HepG2 (cell line): ENCODE measurements at regions not wholly inside any gene's neighbourhood (a gene's known extent, or its start where the extent isn't known, plus 50 kb on each side); places are given as distances from the start of the nearest gene placed in this dataset.

Source experiments
- ATAC-seq: fragments of 200-7000 bp; cut with Tn5 transposase; 3 replicates; pipeline ENCODE4 v1.9.1; 2020; ENCODE audit warnings: mild to moderate bottlenecking, moderate library complexity
- BruUV-seq: library from RNA; stranded (reverse); fragments of 400-500 nt; replicated peaks from 2 replicates; lab custom pipeline; 2021; lab: Mats Ljungman, UMichigan
- CTCF ChIA-PET: fragments of 300-600 bp; formaldehyde crosslinking; extraction: SDS; loops from one replicate; lab custom pipeline; 2021; ENCODE audit warnings: low total read pairs, inconsistent platforms, low intra/inter-chr PET ratio; lab: Yijun Ruan, JAX
- POLR2A ChIA-PET: fragments of 350-600 bp; sonication (Branson Sonifier 250); formaldehyde crosslinking; loops from one replicate; lab custom pipeline; 2020; ENCODE audit warnings: antibody characterized with exemption, inconsistent platforms; lab: Yijun Ruan, JAX
- DNase-seq: peaks from one replicate; pipeline ENCODE4 v3.0.0-alpha.2; 2015; ENCODE audit warnings: low spot score
- FAIRE-seq: peaks from 3 replicates; lab custom pipeline; 2011; peaks lifted over from hg19 to GRCh38; lab: Jason Lieb, UNC
- H2AFZ ChIP-seq: one replicate; pipeline ENCODE4 v1.6.1; 2011; ENCODE audit warnings: low read length, inconsistent platforms
- H3K27ac ChIP-seq: fragments of 300-600 bp; 3 replicates; pipeline ENCODE4 v1.8.0; 2011; ENCODE audit warnings: mixed run types, mild to moderate bottlenecking, mixed read lengths, low read length, inconsistent platforms; ENCODE audit not compliant: insufficient read depth; ENCODE audit errors: extremely low read length
- H3K27me3 ChIP-seq, 2 experiments: fragments of 200-600 bp in 1 of 2; 2 replicates in 1 of 2; 3 replicates in 1 of 2; pipeline versions ENCODE4 v1.6.0 to v1.8.0; 2011; ENCODE audit warnings: low read length in 2 of 2, mild to moderate bottlenecking in 2 of 2, moderate library complexity in 2 of 2, inconsistent platforms in 1 of 2; ENCODE audit not compliant: insufficient read depth in 2 of 2, control insufficient read depth in 1 of 2
- H3K36me3 ChIP-seq, 2 experiments: fragments of 200-600 bp in 1 of 2; replicated peaks in 1 of 2; 2 replicates in 1 of 2; 3 replicates in 1 of 2; pipeline versions ENCODE4 v1.5.1 to v1.8.0; 2011; ENCODE audit warnings: low read length in 2 of 2, inconsistent platforms in 1 of 2; ENCODE audit not compliant: insufficient read depth in 2 of 2, control insufficient read depth in 1 of 2
- H3K4me1 ChIP-seq: 2 replicates; pipeline ENCODE4 v1.5.1; 2012; ENCODE audit warnings: low read length, inconsistent platforms; ENCODE audit not compliant: insufficient read depth
- H3K4me2 ChIP-seq: 2 replicates; pipeline ENCODE4 v1.6.0; 2011; ENCODE audit warnings: low read depth, low read length, inconsistent platforms
- H3K4me3 ChIP-seq, 3 experiments: fragments of 200-600 bp in 1 of 3; sonication (generic), shearing (Covaris generic) in 1 of 3; replicated peaks in 1 of 3; 2 replicates each; pipeline ENCODE4 v1.5.1; 2011 to 2016; ENCODE audit warnings: low read length in 3 of 3, inconsistent platforms in 2 of 3, low read depth in 2 of 3, mild to moderate bottlenecking in 2 of 3, control low read depth in 1 of 3, mixed read lengths in 1 of 3; ENCODE audit not compliant: insufficient read depth in 1 of 3
- H3K79me2 ChIP-seq: one replicate; pipeline ENCODE4 v1.6.1; 2011; ENCODE audit warnings: low read length, inconsistent platforms; ENCODE audit not compliant: insufficient read depth
- H3K9ac ChIP-seq: 2 replicates; pipeline ENCODE4 v1.6.0; 2011; ENCODE audit warnings: mild to moderate bottlenecking, low read depth, low read length, inconsistent platforms; ENCODE audit not compliant: insufficient read depth
- H3K9me3 ChIP-seq: 2 replicates; pipeline ENCODE4 v1.5.1; 2012; ENCODE audit warnings: mild to moderate bottlenecking, low read length
- H4K20me1 ChIP-seq: 2 replicates; pipeline ENCODE4 v1.6.0; 2011; ENCODE audit warnings: inconsistent platforms, mild to moderate bottlenecking, low read length, moderate library complexity; ENCODE audit not compliant: insufficient read depth
- CERS6 ChIP-seq: sonication (generic); formaldehyde crosslinking; IDR thresholded peaks from 2 replicates; pipeline ENCODE4 v1.5.0; 2020; ENCODE audit warnings: missing genetic modification reagents
- CREB3 ChIP-seq: sonication (generic); formaldehyde crosslinking; IDR thresholded peaks from 2 replicates; pipeline ENCODE4 v1.5.0; 2020; ENCODE audit warnings: missing genetic modification reagents
- E2F2 ChIP-seq: sonication (generic); formaldehyde crosslinking; IDR thresholded peaks from 2 replicates; pipeline ENCODE4 v1.4.0; 2020; ENCODE audit warnings: missing genetic modification reagents, borderline replicate concordance
- JARID2 ChIP-seq: sonication (generic); formaldehyde crosslinking; IDR thresholded peaks from 2 replicates; pipeline ENCODE4 v1.8.1; 2023; ENCODE audit warnings: missing genetic modification reagents, inconsistent platforms; ENCODE audit not compliant: insufficient replicate concordance
- NFRKB ChIP-seq: fragments of 450-650 bp; IDR thresholded peaks from 2 replicates; pipeline ENCODE4 v1.6.1; 2017
- XBP1 ChIP-seq: sonication (generic); formaldehyde crosslinking; IDR thresholded peaks from 2 replicates; pipeline ENCODE4 v1.5.0; 2020; ENCODE audit warnings: missing genetic modification reagents
- YEATS2 ChIP-seq: sonication (generic); formaldehyde crosslinking; IDR thresholded peaks from 2 replicates; pipeline ENCODE4 v1.4.0; 2020; ENCODE audit warnings: missing genetic modification reagents, borderline replicate concordance
- ZNF574 ChIP-seq: sonication (generic); formaldehyde crosslinking; IDR thresholded peaks from 2 replicates; pipeline ENCODE4 v1.4.0; 2020; ENCODE audit warnings: missing genetic modification reagents
- ZSCAN20 ChIP-seq: sonication (generic); formaldehyde crosslinking; IDR thresholded peaks from 2 replicates; pipeline ENCODE4 v1.4.0; 2020; ENCODE audit warnings: missing genetic modification reagents, mild to moderate bottlenecking, borderline replicate concordance
- WGBS: methylation state at CpG from one replicate; pipeline ENCODE4 v1.1.6; 2017; ENCODE audit warnings: low lambda C conversion rate; 5-methylcytosine and 5-hydroxymethylcytosine counted together
- in situ Hi-C: cut with HindIII; loops from 2 replicates; pipeline ENCODE4 v1.10.0; 2017; ENCODE audit warnings: low pct_unique_long_range_greater_than_20kb; ENCODE audit not compliant: extremely low pct_ligation_motif_present
- intact Hi-C: fragments of 100-400 bp; cut with micrococcal nuclease; formaldehyde crosslinking; loops from one replicate; pipeline ENCODE4 v1.10.0; 2022; ENCODE audit not compliant: unreplicated experiment
- TF ChIP-seq, protein P1 (sequence below): sonication (generic); formaldehyde crosslinking; IDR thresholded peaks from 2 replicates; pipeline ENCODE4 v1.5.1; 2020; ENCODE audit warnings: mild to moderate bottlenecking, missing genetic modification reagents, moderate library complexity
- TF ChIP-seq, protein P2 (sequence below): sonication (generic); formaldehyde crosslinking; IDR thresholded peaks from 2 replicates; pipeline ENCODE4 v1.4.0; 2020; ENCODE audit warnings: missing genetic modification reagents

DNA sequence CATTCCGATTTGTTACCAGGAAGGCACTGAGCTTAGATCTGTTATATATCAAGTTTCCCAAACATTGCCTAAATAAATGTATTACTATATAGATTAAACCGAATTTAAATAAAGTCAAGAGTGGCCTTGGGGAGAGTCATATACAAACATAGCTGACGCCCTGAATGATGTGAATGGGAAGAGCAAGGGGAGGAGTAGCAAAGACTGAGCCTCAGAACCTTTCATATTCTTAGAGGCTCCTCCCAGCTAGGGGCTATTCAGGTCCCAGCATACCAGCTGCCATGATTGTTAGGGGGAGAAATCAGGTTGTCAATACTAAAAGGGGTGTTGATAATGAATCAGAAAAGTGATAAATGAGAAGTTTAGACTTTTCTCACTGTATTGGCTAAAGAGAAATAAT lies 64.7 kb upstream of the ITGB1 start (continued):
- TF ChIP-seq, protein P1, sequence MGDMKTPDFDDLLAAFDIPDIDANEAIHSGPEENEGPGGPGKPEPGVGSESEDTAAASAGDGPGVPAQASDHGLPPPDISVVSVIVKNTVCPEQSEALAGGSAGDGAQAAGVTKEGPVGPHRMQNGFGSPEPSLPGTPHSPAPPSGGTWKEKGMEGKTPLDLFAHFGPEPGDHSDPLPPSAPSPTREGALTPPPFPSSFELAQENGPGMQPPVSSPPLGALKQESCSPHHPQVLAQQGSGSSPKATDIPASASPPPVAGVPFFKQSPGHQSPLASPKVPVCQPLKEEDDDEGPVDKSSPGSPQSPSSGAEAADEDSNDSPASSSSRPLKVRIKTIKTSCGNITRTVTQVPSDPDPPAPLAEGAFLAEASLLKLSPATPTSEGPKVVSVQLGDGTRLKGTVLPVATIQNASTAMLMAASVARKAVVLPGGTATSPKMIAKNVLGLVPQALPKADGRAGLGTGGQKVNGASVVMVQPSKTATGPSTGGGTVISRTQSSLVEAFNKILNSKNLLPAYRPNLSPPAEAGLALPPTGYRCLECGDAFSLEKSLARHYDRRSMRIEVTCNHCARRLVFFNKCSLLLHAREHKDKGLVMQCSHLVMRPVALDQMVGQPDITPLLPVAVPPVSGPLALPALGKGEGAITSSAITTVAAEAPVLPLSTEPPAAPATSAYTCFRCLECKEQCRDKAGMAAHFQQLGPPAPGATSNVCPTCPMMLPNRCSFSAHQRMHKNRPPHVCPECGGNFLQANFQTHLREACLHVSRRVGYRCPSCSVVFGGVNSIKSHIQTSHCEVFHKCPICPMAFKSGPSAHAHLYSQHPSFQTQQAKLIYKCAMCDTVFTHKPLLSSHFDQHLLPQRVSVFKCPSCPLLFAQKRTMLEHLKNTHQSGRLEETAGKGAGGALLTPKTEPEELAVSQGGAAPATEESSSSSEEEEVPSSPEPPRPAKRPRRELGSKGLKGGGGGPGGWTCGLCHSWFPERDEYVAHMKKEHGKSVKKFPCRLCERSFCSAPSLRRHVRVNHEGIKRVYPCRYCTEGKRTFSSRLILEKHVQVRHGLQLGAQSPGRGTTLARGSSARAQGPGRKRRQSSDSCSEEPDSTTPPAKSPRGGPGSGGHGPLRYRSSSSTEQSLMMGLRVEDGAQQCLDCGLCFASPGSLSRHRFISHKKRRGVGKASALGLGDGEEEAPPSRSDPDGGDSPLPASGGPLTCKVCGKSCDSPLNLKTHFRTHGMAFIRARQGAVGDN (CRISPR knock-in tag): no peak
- no peak for TF ChIP-seq CREB3 (CRISPR knock-in tag)
- TF ChIP-seq, all 625 proteins: peak for 0

DNA sequence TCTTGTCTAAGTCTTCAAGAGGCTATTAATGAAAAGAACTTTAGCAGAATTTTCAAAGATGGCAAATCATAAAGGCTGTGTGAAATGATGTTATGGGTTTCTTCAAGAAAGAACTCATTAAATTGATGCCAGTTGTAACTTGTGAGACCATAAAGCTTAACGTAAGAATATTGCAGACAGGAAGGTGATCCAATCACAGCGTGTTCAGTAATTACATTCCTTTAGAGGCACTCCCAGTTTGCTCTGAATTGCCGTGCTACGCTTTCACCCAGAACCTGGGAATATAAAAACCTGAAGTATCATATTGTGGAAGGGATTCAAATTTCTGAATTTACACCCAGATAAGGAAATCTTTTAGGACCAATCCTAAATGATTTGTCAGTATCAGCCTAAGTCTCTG lies 64.1 kb upstream of the ITGB1 start:
- DNase-seq (no peak), ATAC-seq (no peak)
- WGBS: 63% methylated on average over 4 of the region's 4 CpGs
- BruUV-seq: no TSS peak
- no peak overlapping the region for H3K4me2 ChIP-seq
- no peaks in the 10 kb centered on the region for H3K79me2 ChIP-seq
- in situ Hi-C loops: no loop called here
- H3K9me3 ChIP-seq: no peaks in the 10 kb centered on the region
- H3K27ac ChIP-seq: no peak overlapping the region
- TF ChIP-seq ZSCAN20 (CRISPR knock-in tag): no peak
- TF ChIP-seq YEATS2 (CRISPR knock-in tag): no peak
- TF ChIP-seq, protein P2, sequence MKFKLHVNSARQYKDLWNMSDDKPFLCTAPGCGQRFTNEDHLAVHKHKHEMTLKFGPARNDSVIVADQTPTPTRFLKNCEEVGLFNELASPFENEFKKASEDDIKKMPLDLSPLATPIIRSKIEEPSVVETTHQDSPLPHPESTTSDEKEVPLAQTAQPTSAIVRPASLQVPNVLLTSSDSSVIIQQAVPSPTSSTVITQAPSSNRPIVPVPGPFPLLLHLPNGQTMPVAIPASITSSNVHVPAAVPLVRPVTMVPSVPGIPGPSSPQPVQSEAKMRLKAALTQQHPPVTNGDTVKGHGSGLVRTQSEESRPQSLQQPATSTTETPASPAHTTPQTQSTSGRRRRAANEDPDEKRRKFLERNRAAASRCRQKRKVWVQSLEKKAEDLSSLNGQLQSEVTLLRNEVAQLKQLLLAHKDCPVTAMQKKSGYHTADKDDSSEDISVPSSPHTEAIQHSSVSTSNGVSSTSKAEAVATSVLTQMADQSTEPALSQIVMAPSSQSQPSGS: no peak
- TF ChIP-seq NFRKB: no peak
- no peak for TF ChIP-seq JARID2 (CRISPR knock-in tag)
- TF ChIP-seq XBP1 (CRISPR knock-in tag): no peak
- no peak for TF ChIP-seq CERS6
- TF ChIP-seq E2F2 (CRISPR knock-in tag): no peak
- no peak for TF ChIP-seq ZNF574 (CRISPR knock-in tag)
- TF ChIP-seq, all 625 proteins: peak for 0
- Histone ChIP-seq H2AFZ (no peak overlapping the region), H3K4me1 (no peaks in the 10 kb centered on the region), H3K4me3 (no peak overlapping the region), H3K27me3 (no peaks in the 10 kb centered on the region), H4K20me1 (no peaks in the 10 kb centered on the region), H3K9ac (no peak overlapping the region), H3K36me3 (no peaks in the 10 kb centered on the region)
- ChIA-PET CTCF (no interaction called here), POLR2A (no interaction called here)
- intact Hi-C loops: no loop called here
- no peak for FAIRE-seq
